Liver (tissue), 8 donors: ENCODE measurements at regions not wholly inside any gene's neighbourhood (a gene's known extent, or its start where the extent isn't known, plus 50 kb on each side); places are given as distances from the start of the nearest gene placed in this dataset.

Source experiments
- DNase-seq: peaks from one replicate; pipeline ENCODE4 v3.0.0-alpha.2; 2017; ENCODE audit warnings: low spot score
- H3K27ac ChIP-seq, 2 donors: one replicate each; pipeline ENCODE4 v1.7.0; 2013; ENCODE audit warnings: inconsistent platforms in 2 of 2, low read length in 2 of 2, control low read depth in 1 of 2, low read depth in 1 of 2, mild to moderate bottlenecking in 1 of 2
- H3K27me3 ChIP-seq, 4 donors: one replicate each; pipeline versions ENCODE4 v1.6.1 to v1.7.0; 2013; ENCODE audit warnings: low read length in 3 of 4, inconsistent platforms in 1 of 4, mild to moderate bottlenecking in 1 of 4, moderate library complexity in 1 of 4; ENCODE audit not compliant: control insufficient read depth in 4 of 4, insufficient read depth in 4 of 4
- H3K36me3 ChIP-seq, 4 donors: one replicate each; pipeline versions ENCODE4 v1.6.1 to v1.7.0; 2013; ENCODE audit warnings: low read length in 3 of 4, mild to moderate bottlenecking in 3 of 4, low read depth in 1 of 4, moderate library complexity in 1 of 4; ENCODE audit not compliant: control insufficient read depth in 4 of 4, insufficient read depth in 3 of 4
- H3K4me1 ChIP-seq, 4 donors: one replicate each; pipeline versions ENCODE4 v1.6.1 to v1.7.0; 2013; ENCODE audit warnings: low read length in 3 of 4, mild to moderate bottlenecking in 3 of 4, moderate library complexity in 1 of 4; ENCODE audit not compliant: control insufficient read depth in 4 of 4, insufficient read depth in 4 of 4
- H3K4me3 ChIP-seq, 3 donors: one replicate each; pipeline versions ENCODE4 v1.6.1 to v1.7.0; 2013; ENCODE audit warnings: low read length in 3 of 3, control low read depth in 1 of 3, low read depth in 1 of 3, mild to moderate bottlenecking in 1 of 3
- H3K9ac ChIP-seq, 2 donors: one replicate each; pipeline ENCODE4 v1.7.0; 2013; ENCODE audit warnings: low read length in 2 of 2, mild to moderate bottlenecking in 2 of 2, moderate library complexity in 2 of 2, control low read depth in 1 of 2, low read depth in 1 of 2
- H3K9me3 ChIP-seq, 4 donors: one replicate each; pipeline versions ENCODE4 v1.6.1 to v1.7.0; 2013; ENCODE audit warnings: low read length in 3 of 4; ENCODE audit not compliant: control insufficient read depth in 4 of 4
- CTCF ChIP-seq: fragments of 150-350 bp; IDR thresholded peaks from 2 replicates; pipeline ENCODE4 v1.5.1; 2017; ENCODE audit warnings: improper control_type of control experiment, low read depth, low read length; ENCODE audit not compliant: missing input control
- EGR1 ChIP-seq, 2 donors: IDR thresholded peaks; 2 replicates each; pipeline ENCODE4 v1.6.1; 2016 to 2018; ENCODE audit warnings: antibody characterized with exemption in 2 of 2, low read depth in 2 of 2
- FOXA1 ChIP-seq: IDR thresholded peaks from 2 replicates; pipeline ENCODE4 v1.6.1; 2016; ENCODE audit warnings: antibody characterized with exemption
- FOXA2 ChIP-seq: IDR thresholded peaks from 2 replicates; pipeline ENCODE4 v1.6.1; 2016; ENCODE audit warnings: antibody characterized with exemption
- GABPA ChIP-seq, 2 donors: IDR thresholded peaks in 1 of 2; conservative IDR thresholded peaks in 1 of 2; 2 replicates each; pipeline ENCODE4 v1.6.1; 2016; ENCODE audit warnings: antibody characterized with exemption in 2 of 2, mild to moderate bottlenecking in 1 of 2, moderate library complexity in 1 of 2
- HNF4A ChIP-seq, 2 donors: conservative IDR thresholded peaks; 2 replicates each; pipeline ENCODE4 v1.6.1; 2016; ENCODE audit warnings: antibody characterized with exemption in 2 of 2, mild to moderate bottlenecking in 2 of 2
- HNF4G ChIP-seq: IDR thresholded peaks from 2 replicates; pipeline ENCODE4 v1.6.1; 2016; ENCODE audit warnings: antibody characterized with exemption
- JUND ChIP-seq, 2 donors: IDR thresholded peaks; 2 replicates each; pipeline ENCODE4 v1.6.1; 2016; ENCODE audit warnings: antibody characterized with exemption in 2 of 2
- MAX ChIP-seq: IDR thresholded peaks from 2 replicates; pipeline ENCODE4 v1.6.1; 2016; ENCODE audit warnings: antibody characterized with exemption
- NR2F2 ChIP-seq: IDR thresholded peaks from 2 replicates; pipeline ENCODE4 v1.6.1; 2016; ENCODE audit warnings: antibody characterized with exemption
- RAD21 ChIP-seq, 2 donors: IDR thresholded peaks; 2 replicates each; pipeline ENCODE4 v1.6.1; 2016; ENCODE audit warnings: antibody characterized with exemption in 2 of 2, mild to moderate bottlenecking in 2 of 2
- REST ChIP-seq: IDR thresholded peaks from 2 replicates; pipeline ENCODE4 v1.6.1; 2016; ENCODE audit warnings: antibody characterized with exemption, mild to moderate bottlenecking
- RXRA ChIP-seq, 2 donors: IDR thresholded peaks; 2 replicates each; pipeline ENCODE4 v1.6.1; 2017 to 2018; ENCODE audit warnings: antibody characterized with exemption in 2 of 2, mild to moderate bottlenecking in 1 of 2
- SP1 ChIP-seq: IDR thresholded peaks from 2 replicates; pipeline ENCODE4 v1.6.1; 2018; ENCODE audit warnings: antibody characterized with exemption, mild to moderate bottlenecking
- TAF1 ChIP-seq: conservative IDR thresholded peaks from 2 replicates; pipeline ENCODE4 v1.6.1; 2016; ENCODE audit warnings: antibody characterized with exemption, mild to moderate bottlenecking
- ZBTB33 ChIP-seq: IDR thresholded peaks from 2 replicates; pipeline ENCODE4 v1.6.1; 2016; ENCODE audit warnings: antibody characterized with exemption
- WGBS: extraction: QIAGEN DNeasy Blood & Tissue Kit; methylation state at CpG from one replicate; pipeline ENCODE4 v1.1.7; 2013; 5-methylcytosine and 5-hydroxymethylcytosine counted together
- donor health status: healthy.
- donor health status: healthy.
- donor health status: healthy.
- donor health status: healthy.
- donor health status: healthy.

- no peaks in the 10 kb centered on the region for H3K36me3 ChIP-seq
- no peaks in the 10 kb centered on the region for H3K27me3 ChIP-seq
- no peaks in the 10 kb centered on the region for H3K9me3 ChIP-seq
- no peaks in the 10 kb centered on the region for H3K4me1 ChIP-seq
- H3K9ac ChIP-seq, result no peak overlapping the region
- no peak overlapping the region for H3K4me3 ChIP-seq
- no peak for DNase-seq
- H3K27ac ChIP-seq, result no peak overlapping the region
- WGBS, result 72% methylated on average over 2 of the region's 2 CpGs
- TF ChIP-seq HNF4A (conservative IDR thresholded peaks at IDR 0.05) (peak; percentile 14 to 60), FOXA2 (no peak), MAX (peak; percentile 36), RXRA (IDR thresholded peaks at IDR 0.05) (peak in 1 of 2 donors; percentile 56)
Measured at GRCh38 chr14:51513933-51514332, 137.8 kb upstream of the FRMD6 start.

GRCh38 chr14:51515611-51516010 lies 136.1 kb upstream of the FRMD6 start:
- Histone ChIP-seq H3K27me3 (no peaks in the 10 kb centered on the region), H3K27ac (no peak overlapping the region), H3K9me3 (no peaks in the 10 kb centered on the region), H3K9ac (no peak overlapping the region), H3K36me3 (no peaks in the 10 kb centered on the region), H3K4me3 (no peak overlapping the region), H3K4me1 (no peaks in the 10 kb centered on the region)
- TF ChIP-seq REST (no peak), EGR1 (IDR thresholded peaks at IDR 0.05; ENCODE audit: low read depth in 2 of 2) (no peak), RAD21 (IDR thresholded peaks at IDR 0.05) (no peak), GABPA (IDR thresholded peaks at IDR 0.05 in 1 of 2, conservative IDR thresholded peaks at IDR 0.05 in 1 of 2) (no peak), SP1 (no peak), FOXA2 (no peak), HNF4A (conservative IDR thresholded peaks at IDR 0.05) (no peak), ZBTB33 (no peak), HNF4G (no peak), FOXA1 (no peak), TAF1 (no peak), CTCF (no peak), NR2F2 (no peak), JUND (IDR thresholded peaks at IDR 0.05) (no peak)
- DNase-seq, result no peak
- WGBS, result 89% methylated on average over 3 of the region's 3 CpGs
